ENCODE measurements at regions not wholly inside any gene's neighbourhood (a gene's known extent, or its start where the extent isn't known, plus 50 kb on each side); places are given as distances from the start of the nearest gene placed in this dataset.
"Not testable (repeated sequence)": the region's sequence is repeated elsewhere in the genome, so short reads cannot be mapped to it uniquely, and the experiment has no call there.

- DNase-seq (ENCODE audit: low read depth in 2 of 2) = no peak
These were observed 176.7 kb downstream of the KLHL28 start for GRCh38 chr14:44785096-44785495.

DNA sequence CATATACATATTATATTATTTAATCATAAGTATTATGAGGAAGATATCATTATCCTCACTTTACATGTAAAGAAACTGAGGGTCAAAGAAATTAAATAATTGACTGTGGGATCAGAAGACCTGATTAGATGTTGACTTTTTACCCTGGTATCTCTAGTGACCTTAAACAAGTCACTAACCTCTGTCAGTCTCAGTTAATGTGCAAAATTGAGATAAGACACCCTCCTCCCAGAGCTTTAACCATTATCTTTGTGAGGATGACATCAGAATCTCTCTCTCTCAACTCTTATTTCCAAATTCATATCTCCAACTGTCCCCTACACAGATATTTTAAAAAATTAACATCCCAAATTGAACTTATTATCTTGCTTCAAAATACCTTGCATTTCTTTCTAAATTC is 177.8 kb downstream of the KLHL28 start:
- no peak for DNase-seq (ENCODE audit: low read depth in 2 of 2)

DNA sequence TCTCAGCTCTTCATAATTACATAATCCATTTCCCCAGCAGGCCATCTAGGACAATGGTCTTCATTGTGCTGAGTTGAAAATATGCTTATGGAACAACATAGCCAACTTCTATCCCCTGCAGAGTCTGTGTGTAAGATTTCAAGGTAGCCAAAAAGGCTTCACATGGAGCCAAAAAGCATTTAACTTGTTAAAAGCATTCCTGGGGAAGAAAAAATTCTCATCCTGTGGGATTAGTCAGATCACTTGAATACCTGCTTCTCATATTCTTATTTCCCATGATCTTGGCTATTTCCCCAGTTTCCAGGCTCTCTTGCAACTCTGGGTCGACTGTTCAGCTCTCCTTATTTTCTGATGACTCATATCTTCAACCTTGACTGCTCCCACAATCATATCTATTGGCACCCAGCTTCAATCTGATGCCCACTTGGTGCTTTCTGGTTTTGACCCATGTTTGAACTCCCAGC is 178.9 kb downstream of the KLHL28 start:
- peak; percentile 56 to 63 for DNase-seq (ENCODE audit: low read depth in 2 of 2)

DNA sequence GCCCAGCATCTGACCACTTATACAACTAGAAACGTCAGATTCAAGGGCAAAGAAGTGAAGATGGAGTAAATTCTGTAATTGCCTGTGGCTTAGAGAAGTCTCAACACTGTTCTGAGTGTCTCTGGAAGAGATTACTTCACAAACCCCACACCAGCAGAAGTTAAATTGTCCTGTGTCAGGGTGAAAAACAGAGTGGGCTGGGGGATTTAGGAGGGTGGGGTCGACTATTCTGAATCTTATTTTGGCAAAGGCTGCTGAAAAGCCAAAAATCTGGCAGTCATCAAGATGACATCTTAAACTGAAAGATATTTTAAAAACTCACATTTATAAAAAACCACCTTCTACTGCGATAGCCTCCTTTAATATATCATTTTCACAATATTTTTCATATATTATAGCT is 180.8 kb downstream of the KLHL28 start:
- no peak for DNase-seq (ENCODE audit: low read depth in 2 of 2)

DNA sequence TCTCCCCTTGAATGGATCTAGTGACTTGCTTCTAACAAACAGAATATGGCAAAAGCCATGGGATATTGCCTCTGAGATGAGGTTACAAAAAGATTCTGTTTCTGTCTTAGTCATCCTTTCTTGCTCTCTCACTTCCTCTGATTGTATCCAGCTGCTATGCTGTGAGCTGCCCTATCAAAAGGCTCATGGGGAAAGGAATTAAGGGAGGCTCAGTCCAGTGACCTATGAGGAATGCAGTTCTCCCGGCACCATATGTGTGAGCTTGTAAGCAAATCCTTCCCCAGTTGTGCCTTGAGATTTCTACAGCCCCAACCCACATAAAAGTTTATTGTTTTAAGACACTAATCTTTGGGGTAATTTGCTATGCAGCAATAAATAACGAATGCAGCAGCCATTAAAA is 183.1 kb downstream of the KLHL28 start:
- peak; percentile 16 to 21 for DNase-seq (ENCODE audit: low read depth in 2 of 2)

DNA sequence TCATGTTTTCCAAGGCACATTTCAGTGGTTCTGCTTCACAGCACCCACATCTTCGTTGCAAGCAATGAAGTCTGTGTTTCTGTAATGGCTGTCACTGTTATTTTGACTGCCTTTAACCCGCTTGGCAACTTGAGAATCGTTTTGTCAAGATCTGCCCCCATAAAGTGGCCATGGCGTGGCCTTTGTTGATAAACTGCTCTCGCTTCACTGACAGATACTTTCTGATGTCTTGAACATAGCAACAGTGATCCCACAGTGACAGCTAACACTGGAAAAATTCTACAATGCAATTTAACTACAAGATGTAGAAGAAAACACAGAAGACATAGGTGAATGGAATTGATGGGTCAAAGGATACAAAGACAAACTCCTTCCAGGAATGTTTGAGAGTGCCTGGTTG is 184.2 kb downstream of the KLHL28 start:
- DNase-seq (ENCODE audit: low read depth in 2 of 2) = no peak

GRCh38 chr14:44775248-44775647 is 186.5 kb downstream of the KLHL28 start:
- no peak for DNase-seq (ENCODE audit: low read depth in 2 of 2)

DNA sequence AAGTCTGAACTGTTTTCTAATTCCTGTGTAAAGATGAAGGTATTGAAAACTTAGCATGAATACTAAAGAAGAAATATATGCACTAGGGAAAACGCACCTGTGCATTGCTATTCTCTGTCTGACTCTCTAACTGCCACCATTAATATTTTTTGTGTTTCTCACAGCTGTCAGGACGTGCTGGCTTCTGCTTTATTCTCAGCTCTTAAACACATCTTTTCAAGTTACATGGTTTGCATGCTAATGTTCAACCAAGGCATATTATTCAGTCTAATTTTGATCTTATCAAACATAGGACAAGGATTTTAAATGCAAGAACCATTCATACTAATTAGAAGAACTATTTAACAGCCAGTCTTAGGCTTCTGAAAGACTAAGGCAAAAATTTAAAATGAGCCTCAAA is 187.4 kb downstream of the KLHL28 start:
- DNase-seq (ENCODE audit: low read depth in 2 of 2) = no peak

DNA sequence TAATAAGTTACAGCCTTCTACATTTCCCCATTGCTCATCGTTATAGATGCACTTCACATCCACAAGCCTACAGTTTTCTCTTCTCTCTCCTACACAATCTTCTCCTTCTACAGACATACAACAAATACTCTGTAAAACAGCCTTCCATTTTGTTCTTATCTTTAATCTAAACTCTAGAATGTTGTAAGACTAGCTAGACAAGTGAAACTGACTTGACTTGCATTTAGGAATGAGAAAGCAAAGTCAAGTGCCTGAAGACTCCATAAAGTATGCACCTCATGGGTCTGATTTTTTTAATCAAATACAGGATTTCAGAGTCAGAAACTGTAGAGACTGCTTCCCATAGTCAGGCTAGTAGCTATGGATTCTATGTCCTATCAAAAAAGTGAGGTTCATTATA is 190.3 kb downstream of the KLHL28 start:
- no peak for DNase-seq (ENCODE audit: low read depth in 2 of 2)

- no peak for DNase-seq (ENCODE audit: low read depth in 2 of 2)
These were observed 191.5 kb downstream of the KLHL28 start for GRCh38 chr14:44770201-44770600.

GRCh38 chr14:44768935-44769334 is 192.8 kb downstream of the KLHL28 start:
- no peak for DNase-seq (ENCODE audit: low read depth in 2 of 2)

- no peak for DNase-seq (ENCODE audit: low read depth in 2 of 2)
These were observed 194.0 kb downstream of the KLHL28 start for GRCh38 chr14:44767646-44768173.

DNA sequence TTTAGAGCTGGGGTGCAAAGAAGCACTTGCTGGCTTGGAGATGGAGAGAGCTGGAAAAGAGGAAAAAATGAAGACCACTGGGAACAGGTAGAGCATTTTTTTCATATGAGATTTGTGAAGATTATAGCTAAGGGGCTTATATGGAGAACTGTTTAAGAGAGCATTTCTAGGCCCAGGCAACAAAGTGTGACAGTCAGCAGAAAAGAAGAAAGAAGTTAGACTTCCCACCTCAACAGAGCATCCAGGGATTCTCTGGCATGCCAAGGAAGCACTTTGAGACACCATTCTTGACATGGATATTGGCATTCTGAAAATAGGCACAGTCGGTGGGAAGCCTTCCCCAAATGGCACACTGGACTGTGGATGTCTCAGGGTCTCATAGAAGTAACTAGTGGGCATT is 195.5 kb downstream of the KLHL28 start:
- DNase-seq (ENCODE audit: low read depth in 2 of 2) = no peak

DNA sequence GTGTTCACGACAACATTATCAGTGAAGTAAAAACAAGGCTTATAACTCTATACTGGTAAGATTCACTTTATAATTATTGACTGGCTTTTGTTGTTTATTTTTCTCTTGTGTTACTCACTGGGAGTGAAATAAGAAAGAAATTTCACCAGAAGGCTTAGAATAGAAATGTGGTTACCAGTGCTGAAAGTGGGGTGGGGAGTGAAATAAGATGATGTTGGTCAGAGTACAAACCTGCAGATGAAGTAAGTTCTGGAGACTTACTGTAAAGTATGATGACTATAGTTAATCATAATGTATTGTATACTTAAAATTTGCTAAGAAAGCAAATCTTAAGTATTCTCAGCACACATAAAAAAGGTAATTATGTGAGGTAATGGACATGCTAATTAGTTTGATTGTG is 198.4 kb downstream of the KLHL28 start:
- no peak for DNase-seq (ENCODE audit: low read depth in 2 of 2)

DNA sequence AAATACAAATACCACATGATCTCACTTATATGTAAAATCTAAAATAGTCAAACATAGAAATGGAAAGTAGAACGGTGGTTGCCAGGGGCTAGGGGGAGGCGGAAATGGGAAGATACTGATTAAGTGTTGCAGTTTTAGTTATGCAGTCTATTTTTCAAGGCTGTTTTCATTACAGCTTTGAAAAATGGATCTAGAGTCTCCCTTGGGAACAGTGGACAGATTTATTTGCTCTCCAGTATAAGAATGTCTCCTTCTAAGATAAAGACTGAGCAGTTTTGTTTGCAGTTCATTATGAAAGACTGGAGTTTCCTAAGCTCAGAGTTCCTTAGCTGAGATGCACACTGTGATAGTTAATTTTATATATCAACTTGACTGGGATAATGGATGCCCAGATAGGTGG is 202.5 kb downstream of the KLHL28 start:
- no peak for DNase-seq (ENCODE audit: low read depth in 2 of 2)

GRCh38 chr14:44756554-44756953 is 205.2 kb downstream of the KLHL28 start:
- no peak for DNase-seq (ENCODE audit: low read depth in 2 of 2)

DNA sequence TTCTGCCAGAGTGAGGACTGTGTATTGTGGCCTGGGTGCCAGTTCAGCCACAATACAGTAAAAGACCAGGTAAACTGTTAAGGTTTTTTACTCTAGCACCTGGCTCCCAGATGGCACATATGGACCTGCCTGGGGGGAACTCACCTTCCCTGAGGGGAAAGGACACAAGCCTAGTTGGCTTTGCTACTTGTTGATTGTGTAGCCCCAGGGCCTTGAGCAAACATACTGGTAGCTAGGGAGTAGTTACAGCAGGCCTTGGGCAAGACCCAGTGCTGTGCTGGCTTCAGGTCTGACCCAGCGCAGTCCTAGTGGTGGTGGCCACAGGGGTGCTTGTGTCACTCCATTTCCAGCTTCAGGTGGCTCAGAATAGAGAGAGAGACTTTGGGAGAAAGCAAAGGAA is 216.4 kb downstream of the KLHL28 start:
- DNase-seq (ENCODE audit: low read depth in 2 of 2) = no peak

DNA sequence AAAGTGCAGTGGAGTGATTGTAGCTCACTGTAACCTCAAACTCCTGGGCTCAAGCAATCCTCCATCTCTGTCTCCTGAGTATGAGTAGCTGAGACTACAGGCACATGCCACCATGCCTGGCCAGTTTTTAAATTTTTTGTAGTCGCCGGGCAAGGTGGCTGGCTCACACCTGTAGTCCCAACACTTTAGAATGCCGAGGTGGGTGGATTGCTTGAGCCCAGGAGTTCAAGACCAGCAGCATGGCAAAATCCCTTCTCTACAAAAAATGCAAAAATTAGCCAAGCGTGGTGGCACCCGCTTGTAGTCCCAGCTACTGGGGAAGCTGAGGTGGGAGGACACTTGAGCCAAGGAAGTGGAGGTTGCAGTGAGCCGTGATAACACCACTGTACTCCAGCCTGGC is 219.5 kb downstream of the KLHL28 start:
- DNase-seq (ENCODE audit: low read depth in 2 of 2) = no peak

DNA sequence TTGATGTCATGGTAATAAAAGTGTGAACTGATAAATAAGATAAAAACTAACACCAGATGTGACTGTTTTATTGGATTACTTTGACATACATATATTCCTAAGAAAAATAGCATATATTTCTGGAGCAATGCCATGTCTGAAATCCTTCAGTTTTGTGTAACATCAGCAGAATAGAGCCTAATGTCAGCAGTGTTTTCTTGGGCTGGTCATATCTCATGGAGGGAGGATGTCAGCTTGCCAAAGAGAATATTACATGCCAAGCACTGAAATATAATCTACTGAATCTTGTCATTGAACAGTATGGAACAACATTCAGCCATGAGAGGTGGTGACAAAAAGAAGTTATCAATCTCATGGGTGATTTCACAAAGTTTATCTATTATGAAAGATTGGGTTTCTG is 220.3 kb downstream of the KLHL28 start:
- DNase-seq (ENCODE audit: low read depth in 2 of 2) = no peak

DNA sequence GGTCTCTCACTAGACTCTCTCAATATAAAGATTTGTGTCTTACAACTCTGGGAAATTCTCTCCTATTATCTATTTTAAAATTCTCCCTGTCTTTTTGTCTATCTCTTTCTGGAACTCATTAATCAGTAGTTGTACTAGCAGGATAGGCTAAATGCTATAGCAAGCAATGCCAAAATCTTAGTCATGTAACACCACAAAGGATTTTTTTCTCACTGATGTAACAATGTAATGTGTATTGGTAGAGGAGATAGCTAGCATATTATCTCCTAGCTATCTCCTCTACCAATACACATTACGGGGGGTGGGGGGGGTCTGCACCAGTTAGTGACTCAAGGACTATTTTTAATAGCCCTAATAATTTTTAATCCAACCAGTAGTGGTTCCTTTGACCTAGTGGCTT is 225.4 kb downstream of the KLHL28 start:
- DNase-seq (ENCODE audit: low read depth in 2 of 2) = no peak

GRCh38 chr14:44732144-44732543 is 225.1 kb upstream of the FSCB start:
- no peak for DNase-seq (ENCODE audit: low read depth in 2 of 2)

DNA sequence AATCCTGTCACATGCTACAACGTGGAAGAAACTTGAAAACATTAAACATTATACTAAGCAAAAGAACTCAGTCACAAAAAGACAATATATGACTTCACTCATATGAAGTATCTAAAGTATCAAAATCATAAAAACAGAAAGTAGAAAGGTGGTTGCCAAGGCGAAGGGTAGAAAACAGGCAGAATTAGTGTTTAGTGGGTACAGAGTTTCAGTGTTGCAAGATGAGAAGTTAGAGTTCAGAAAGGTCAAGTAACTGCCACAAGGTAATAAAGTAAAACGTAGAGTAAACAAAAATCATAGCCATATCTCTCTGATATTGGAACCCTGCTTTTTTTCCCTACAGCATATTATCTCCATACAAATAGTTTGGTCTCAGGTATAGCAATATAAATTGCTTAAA is 223.8 kb upstream of the FSCB start:
- no peak for DNase-seq (ENCODE audit: low read depth in 2 of 2)

DNA sequence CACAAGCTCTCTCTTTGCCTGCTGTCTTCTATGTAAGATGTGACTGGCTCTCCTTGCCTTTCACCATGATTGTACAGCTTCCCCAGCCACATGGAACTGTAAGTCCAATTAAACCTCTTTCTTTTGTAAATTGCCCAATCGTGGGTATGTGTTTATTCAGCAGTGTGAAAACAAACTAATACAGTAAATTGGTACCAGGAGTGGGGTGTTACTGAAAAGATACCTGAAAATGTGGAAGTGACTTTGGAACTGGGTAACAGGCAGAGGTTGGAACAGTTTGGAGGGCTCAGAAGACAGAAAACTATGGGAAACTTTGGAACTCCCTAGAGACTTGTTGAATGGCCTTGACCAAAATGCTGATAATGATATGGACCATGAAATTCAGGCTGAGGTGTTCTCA is 214.3 kb upstream of the FSCB start:
- not testable (repeated sequence) for DNase-seq (ENCODE audit: low read depth in 2 of 2)

DNA sequence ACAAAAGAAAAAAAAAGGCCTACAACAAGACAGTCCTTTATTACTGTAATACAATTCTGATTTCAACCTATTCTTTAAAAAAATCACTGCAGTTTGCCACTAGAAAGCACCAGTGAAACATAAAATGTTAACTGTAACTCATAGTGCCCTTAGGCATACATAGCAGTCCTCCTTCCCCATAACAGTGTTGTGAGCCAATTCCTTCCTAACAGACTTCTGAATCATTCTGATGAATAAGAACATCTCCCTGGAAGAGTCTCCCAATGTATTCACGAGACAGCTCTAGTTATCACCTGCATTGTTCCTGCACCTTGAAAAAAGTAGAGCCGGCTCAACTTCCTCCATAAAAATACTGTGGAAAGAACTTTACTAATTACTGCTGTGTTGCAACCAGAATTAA is 213.6 kb upstream of the FSCB start:
- DNase-seq (ENCODE audit: low read depth in 2 of 2) = no peak
